RWPE1 (cell line): ENCODE measurements at regions not wholly inside any gene's neighbourhood (a gene's known extent, or its start where the extent isn't known, plus 50 kb on each side); places are given as distances from the start of the nearest gene placed in this dataset.

ENCODE experiments used
- CTCF ChIA-PET: fragments of 350-600 bp; sonication (Branson Sonifier 250); formaldehyde crosslinking; extraction: SDS; loops from one replicate; lab custom pipeline; 2021; lab: Yijun Ruan, JAX
- POLR2A ChIA-PET: fragments of 400-600 bp; formaldehyde crosslinking; extraction: SDS; loops from one replicate; lab custom pipeline; 2020; ENCODE audit warnings: antibody characterized with exemption; ENCODE audit not compliant: low non-redundant PET; lab: Yijun Ruan, JAX
- DNase-seq: peaks from one replicate; pipeline ENCODE4 v3.0.0; 2012; ENCODE audit warnings: low spot score
- H3K27ac ChIP-seq: fragments of 450-650 bp; 2 replicates; pipeline ENCODE4 v1.5.1; 2017
- CTCF ChIP-seq: fragments of 450-650 bp; conservative IDR thresholded peaks from 2 replicates; pipeline ENCODE4 v1.5.1; 2017; ENCODE audit warnings: low read depth, mild to moderate bottlenecking

- no peak for TF ChIP-seq CTCF
- ChIA-PET CTCF (no interaction called here), POLR2A (no interaction called here)
- no peak overlapping the region for H3K27ac ChIP-seq
- no peak for DNase-seq
Measured at GRCh38 chrX:38940547-38940946, 139.3 kb downstream of the MID1IP1 start.

DNA sequence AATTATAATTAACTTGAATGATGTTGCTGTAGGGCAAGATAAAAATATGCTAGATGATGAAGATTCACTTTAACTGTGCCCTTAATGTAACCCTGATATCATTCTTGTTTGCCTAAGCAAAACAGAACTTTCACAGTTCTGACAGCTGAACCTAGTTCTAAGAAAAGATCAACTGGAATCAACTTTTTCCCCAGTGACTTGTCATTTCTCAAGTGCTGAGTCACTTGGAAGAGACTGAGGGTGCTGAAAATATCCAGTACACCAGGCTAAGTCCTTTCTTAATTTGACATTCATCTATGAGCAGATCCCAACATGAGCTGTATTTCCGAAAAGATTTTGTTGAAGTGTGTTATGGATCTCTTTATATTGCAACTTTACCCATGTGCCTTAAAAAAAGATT lies 140.4 kb downstream of the MID1IP1 start:
- TF ChIP-seq CTCF = no peak
- ChIA-PET POLR2A (interaction anchor here (0.5 kb wide), 1 partner anchor 400 kb away, joined by 12 read pairs; no protein-coding TSS in a partner anchor), CTCF (no interaction called here)
- H3K27ac ChIP-seq = no peak overlapping the region
- no peak for DNase-seq

- POLR2A ChIA-PET = no interaction called here
- CTCF ChIA-PET = no interaction called here
Measured at GRCh38 chrX:38943120-38943519, 141.9 kb downstream of the MID1IP1 start.

GRCh38 chrX:38948046-38948445 lies 146.8 kb downstream of the MID1IP1 start:
- no peak for DNase-seq
- no peak for TF ChIP-seq CTCF
- CTCF ChIA-PET = no interaction called here
- H3K27ac ChIP-seq = no peak overlapping the region
- POLR2A ChIA-PET = no interaction called here

More at GRCh38 chrX:38943120-38943519, 141.9 kb downstream of the MID1IP1 start:
- H3K27ac ChIP-seq = no peak overlapping the region
- TF ChIP-seq CTCF = no peak
- DNase-seq = no peak

DNA sequence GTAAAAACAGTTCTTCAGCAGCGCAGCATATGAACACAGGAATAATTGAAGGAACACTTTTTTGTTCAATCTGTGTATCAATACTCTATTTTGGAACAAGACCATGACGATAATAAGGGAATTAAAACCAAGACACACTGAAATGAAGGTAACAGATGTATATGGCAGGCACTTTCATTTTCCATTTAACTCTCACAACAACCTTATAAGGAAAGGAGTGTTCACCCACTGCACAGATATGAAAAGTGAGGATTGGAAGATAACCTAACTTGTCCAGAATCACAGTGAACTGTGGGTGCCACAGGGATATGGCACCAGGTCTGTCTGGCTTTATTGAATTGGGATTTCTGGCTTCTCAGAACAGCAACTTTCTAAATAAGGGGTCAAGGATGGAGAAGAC lies 153.3 kb downstream of the MID1IP1 start:
- ChIA-PET CTCF (no interaction called here), POLR2A (no interaction called here)
- DNase-seq = no peak
- TF ChIP-seq CTCF = no peak
- no peak overlapping the region for H3K27ac ChIP-seq

GRCh38 chrX:38959736-38960135 lies 158.5 kb downstream of the MID1IP1 start:
- DNase-seq = no peak
- H3K27ac ChIP-seq = no peak overlapping the region
- CTCF ChIA-PET = no interaction called here
- no peak for TF ChIP-seq CTCF
- POLR2A ChIA-PET = no interaction called here

- no peak overlapping the region for H3K27ac ChIP-seq
- TF ChIP-seq CTCF = no peak
- ChIA-PET CTCF (no interaction called here), POLR2A (no interaction called here)
- no peak for DNase-seq
Measured at GRCh38 chrX:38960137-38960536, 158.9 kb downstream of the MID1IP1 start.
